ENCODE measurements at regions not wholly inside any gene's neighbourhood (a gene's known extent, or its start where the extent isn't known, plus 50 kb on each side); places are given as distances from the start of the nearest gene placed in this dataset.

DNA sequence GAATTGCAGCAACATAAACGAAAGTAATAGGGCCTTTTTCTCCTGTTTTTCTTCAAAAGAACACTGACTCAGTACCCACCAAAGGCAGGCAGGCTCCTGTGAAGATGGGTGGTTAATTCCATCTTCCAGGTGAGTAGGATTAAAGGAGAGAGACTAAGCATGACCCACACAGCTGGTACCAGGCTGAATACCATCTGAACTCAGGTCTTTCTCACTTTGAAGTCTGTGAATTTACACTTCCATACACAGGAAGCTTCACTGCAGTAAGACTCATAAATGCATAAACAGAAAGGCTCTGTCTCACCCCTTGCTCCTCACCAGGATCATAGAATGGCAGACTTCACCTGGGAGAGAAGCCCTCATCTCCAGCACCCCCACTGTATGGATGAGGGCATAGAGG lies 194.6 kb downstream of the KLF12 start:
- TF ChIP-seq, protein P1, sequence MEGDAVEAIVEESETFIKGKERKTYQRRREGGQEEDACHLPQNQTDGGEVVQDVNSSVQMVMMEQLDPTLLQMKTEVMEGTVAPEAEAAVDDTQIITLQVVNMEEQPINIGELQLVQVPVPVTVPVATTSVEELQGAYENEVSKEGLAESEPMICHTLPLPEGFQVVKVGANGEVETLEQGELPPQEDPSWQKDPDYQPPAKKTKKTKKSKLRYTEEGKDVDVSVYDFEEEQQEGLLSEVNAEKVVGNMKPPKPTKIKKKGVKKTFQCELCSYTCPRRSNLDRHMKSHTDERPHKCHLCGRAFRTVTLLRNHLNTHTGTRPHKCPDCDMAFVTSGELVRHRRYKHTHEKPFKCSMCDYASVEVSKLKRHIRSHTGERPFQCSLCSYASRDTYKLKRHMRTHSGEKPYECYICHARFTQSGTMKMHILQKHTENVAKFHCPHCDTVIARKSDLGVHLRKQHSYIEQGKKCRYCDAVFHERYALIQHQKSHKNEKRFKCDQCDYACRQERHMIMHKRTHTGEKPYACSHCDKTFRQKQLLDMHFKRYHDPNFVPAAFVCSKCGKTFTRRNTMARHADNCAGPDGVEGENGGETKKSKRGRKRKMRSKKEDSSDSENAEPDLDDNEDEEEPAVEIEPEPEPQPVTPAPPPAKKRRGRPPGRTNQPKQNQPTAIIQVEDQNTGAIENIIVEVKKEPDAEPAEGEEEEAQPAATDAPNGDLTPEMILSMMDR (tag by site-specific recombination; IDR thresholded peaks at IDR 0.05) = no peak
- TF ChIP-seq, protein P2, sequence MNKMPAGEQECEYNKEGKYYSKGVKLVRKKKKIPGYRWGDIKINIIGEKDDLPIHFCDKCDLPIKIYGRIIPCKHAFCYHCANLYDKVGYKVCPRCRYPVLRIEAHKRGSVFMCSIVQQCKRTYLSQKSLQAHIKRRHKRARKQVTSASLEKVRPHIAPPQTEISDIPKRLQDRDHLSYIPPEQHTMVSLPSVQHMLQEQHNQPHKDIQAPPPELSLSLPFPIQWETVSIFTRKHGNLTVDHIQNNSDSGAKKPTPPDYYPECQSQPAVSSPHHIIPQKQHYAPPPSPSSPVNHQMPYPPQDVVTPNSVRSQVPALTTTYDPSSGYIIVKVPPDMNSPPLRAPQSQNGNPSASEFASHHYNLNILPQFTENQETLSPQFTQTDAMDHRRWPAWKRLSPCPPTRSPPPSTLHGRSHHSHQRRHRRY (tag by site-specific recombination; IDR thresholded peaks at IDR 0.05) = no peak
- TF ChIP-seq ZNF707 (tag by site-specific recombination; IDR thresholded peaks at IDR 0.05) (no peak), ZNF560 (tag by site-specific recombination; IDR thresholded peaks at IDR 0.05; ENCODE audit: borderline replicate concordance) (no peak), ZNF488 (tag by site-specific recombination; IDR thresholded peaks at IDR 0.05) (no peak), ZNF175 (tag by site-specific recombination; IDR thresholded peaks at IDR 0.05) (no peak), ZNF837 (tag by site-specific recombination; IDR thresholded peaks at IDR 0.05) (no peak), ZBTB49 (tag by site-specific recombination; IDR thresholded peaks at IDR 0.05; ENCODE audit: low read depth) (no peak), ZNF670 (tag by site-specific recombination; IDR thresholded peaks at IDR 0.05; ENCODE audit: low read depth) (no peak), ZNF37A (tag by site-specific recombination; IDR thresholded peaks at IDR 0.05) (no peak), KLF8 (tag by site-specific recombination; IDR thresholded peaks at IDR 0.05) (no peak), ZNF510 (tag by site-specific recombination; IDR thresholded peaks at IDR 0.05; ENCODE audit: insufficient replicate concordance) (no peak), ZNF391 (tag by site-specific recombination; IDR thresholded peaks at IDR 0.05; ENCODE audit: borderline replicate concordance, low read depth) (no peak)

Data from HEK293 (cell line).